Common myeloid progenitor, CD34-positive (primary cell): ENCODE measurements at regions not wholly inside any gene's neighbourhood (a gene's known extent, or its start where the extent isn't known, plus 50 kb on each side); places are given as distances from the start of the nearest gene placed in this dataset.

Experiments
- CTCF ChIA-PET: fragments of 350-600 bp; sonication (Branson Sonifier 250); formaldehyde crosslinking; loops from one replicate; lab custom pipeline; 2021; ENCODE audit warnings: antibody characterized with exemption; lab: Charles Lee
- POLR2A ChIA-PET: fragments of 350-600 bp; sonication (Branson Sonifier 250); formaldehyde crosslinking; loops from one replicate; lab custom pipeline; 2021; ENCODE audit warnings: antibody characterized with exemption; lab: Charles Lee
- DNase-seq, 3 donors: peaks; one replicate each; pipeline versions ENCODE4 v3.0.0 to v3.0.0-alpha.2; 2013
- H3K27ac ChIP-seq, 2 experiments: 1 replicate in 1 of 2; 2 replicates in 1 of 2; pipeline ENCODE4 v1.7.0; 2013; ENCODE audit warnings: inconsistent platforms in 2 of 2, low read length in 2 of 2, mild to moderate bottlenecking in 2 of 2, low read depth in 1 of 2, moderate library complexity in 1 of 2; ENCODE audit not compliant: severe bottlenecking in 2 of 2, insufficient read depth in 1 of 2, poor library complexity in 1 of 2
- H3K27me3 ChIP-seq, 5 experiments: replicated peaks in 2 of 5; 1 replicate in 3 of 5; 2 replicates in 2 of 5; pipeline versions ENCODE4 v1.6.1 to v1.7.0; 2013; ENCODE audit warnings: low read length in 4 of 5, mild to moderate bottlenecking in 2 of 5, moderate library complexity in 2 of 5, inconsistent platforms in 1 of 5; ENCODE audit not compliant: insufficient read depth in 5 of 5, control insufficient read depth in 4 of 5
- H3K36me3 ChIP-seq, 4 experiments: 1 replicate in 2 of 4; 2 replicates in 2 of 4; pipeline versions ENCODE4 v1.6.1 to v1.7.0; 2013; ENCODE audit warnings: low read length in 3 of 4, control low read depth in 1 of 4, mild to moderate bottlenecking in 1 of 4; ENCODE audit not compliant: control insufficient read depth in 4 of 4, insufficient read depth in 4 of 4
- H3K4me1 ChIP-seq, 4 experiments: 1 replicate in 3 of 4; 2 replicates in 1 of 4; pipeline versions ENCODE4 v1.6.1 to v1.7.1; 2013; ENCODE audit warnings: low read length in 3 of 4, mild to moderate bottlenecking in 3 of 4, control low read depth in 1 of 4, inconsistent platforms in 1 of 4, moderate library complexity in 1 of 4; ENCODE audit not compliant: control insufficient read depth in 4 of 4, insufficient read depth in 4 of 4; ENCODE audit errors: control extremely low read depth in 1 of 4
- H3K4me3 ChIP-seq, 7 experiments: 1 replicate in 4 of 7; 2 replicates in 3 of 7; pipeline versions ENCODE4 v1.5.1 to v1.7.0; 2013; ENCODE audit warnings: mild to moderate bottlenecking in 7 of 7, low read length in 6 of 7, moderate library complexity in 6 of 7, inconsistent platforms in 2 of 7, low read depth in 2 of 7, control low read depth in 1 of 7; ENCODE audit not compliant: insufficient read depth in 4 of 7, control insufficient read depth in 1 of 7; ENCODE audit errors: extremely low read depth in 1 of 7
- H3K9me3 ChIP-seq, 5 experiments: 1 replicate in 4 of 5; 2 replicates in 1 of 5; pipeline versions ENCODE4 v1.6.1 to v1.7.1; 2013; ENCODE audit warnings: low read length in 4 of 5, mild to moderate bottlenecking in 2 of 5, inconsistent platforms in 1 of 5, low read depth in 1 of 5, moderate library complexity in 1 of 5; ENCODE audit not compliant: control insufficient read depth in 4 of 5, insufficient read depth in 2 of 5; ENCODE audit errors: control extremely low read depth in 1 of 5
- WGBS: methylation state at CpG from one replicate; pipeline ENCODE4 v1.1.5; 2013; ENCODE audit not compliant: insufficient coverage; 5-methylcytosine and 5-hydroxymethylcytosine counted together

DNA sequence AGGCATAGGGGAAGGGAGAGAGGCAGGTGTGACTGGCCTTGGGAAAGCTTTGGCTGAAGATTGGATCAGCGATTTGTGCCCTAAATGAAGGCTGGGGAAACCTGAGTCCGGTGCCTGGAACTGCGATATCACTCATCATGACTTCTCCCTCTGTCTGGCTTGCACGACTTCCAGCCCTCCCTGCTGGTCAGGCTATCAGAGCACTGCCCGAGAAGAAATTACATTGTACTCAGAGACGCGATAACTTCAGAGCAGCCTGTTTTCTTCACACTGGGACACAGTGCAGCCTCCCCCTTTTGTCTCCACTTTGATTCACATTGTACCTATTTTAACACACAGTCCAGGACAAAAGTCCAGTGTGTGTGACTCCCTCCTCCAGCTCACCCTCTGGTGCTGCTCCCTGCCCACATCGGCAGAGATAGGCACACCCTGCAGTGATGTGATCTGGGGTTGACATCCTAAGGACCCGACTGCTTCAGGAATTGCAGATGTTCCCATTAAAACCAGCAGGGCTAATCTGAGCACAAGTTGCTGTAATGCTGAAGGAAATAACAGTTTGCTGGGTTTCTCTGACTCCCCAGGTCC is 62.1 kb upstream of the CADM1 start:
- ChIA-PET CTCF (no interaction called here), POLR2A (no interaction called here)
- no peak for DNase-seq
- no peaks in the 10 kb centered on the region for H3K9me3 ChIP-seq
- H3K27me3 ChIP-seq, result peaks cover 0 to 8% (median 3%) of the 10 kb centered on the region in 5 experiments
- no peaks in the 10 kb centered on the region for H3K36me3 ChIP-seq
- no peak overlapping the region for H3K27ac ChIP-seq
- WGBS, result 63% methylated on average over 9 of the region's 9 CpGs
- H3K4me1 ChIP-seq, result no peaks in the 10 kb centered on the region
- H3K4me3 ChIP-seq, result no peak overlapping the region

DNA sequence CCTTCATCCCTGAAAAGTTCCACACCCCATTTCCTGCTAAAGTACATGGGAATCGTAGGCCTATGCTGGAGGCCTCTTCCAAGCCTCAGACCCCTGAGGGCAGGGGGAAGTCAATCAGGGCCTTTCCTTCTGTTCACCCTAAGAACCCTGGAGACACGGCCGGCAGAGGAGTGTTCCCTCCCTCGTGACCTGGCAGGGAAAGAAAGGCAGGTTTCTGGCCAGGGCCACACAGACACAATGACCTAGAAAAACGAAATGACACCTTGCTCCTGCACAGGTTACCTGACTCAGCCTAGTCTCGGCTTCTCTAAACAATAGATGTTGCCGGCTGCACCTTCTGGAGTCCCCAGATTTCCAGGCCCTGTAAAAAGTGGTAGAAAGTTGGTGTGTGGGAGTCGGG is 60.6 kb upstream of the CADM1 start:
- H3K4me3 ChIP-seq, result no peak overlapping the region
- DNase-seq, result no peak
- H3K36me3 ChIP-seq, result no peaks in the 10 kb centered on the region
- WGBS, result 81% methylated on average over 7 of the region's 8 CpGs
- CTCF ChIA-PET, result interaction anchor here (0.7 kb wide), 1 partner anchor 104 kb away, joined by 3 read pairs; no protein-coding TSS in a partner anchor
- peaks cover 0 to 8% (median 3%) of the 10 kb centered on the region in 5 experiments for H3K27me3 ChIP-seq
- H3K27ac ChIP-seq, result no peak overlapping the region
- H3K4me1 ChIP-seq, result no peaks in the 10 kb centered on the region
- no peaks in the 10 kb centered on the region for H3K9me3 ChIP-seq
- POLR2A ChIA-PET, result no interaction called here

GRCh38 chr11:115561116-115561515 is 56.9 kb upstream of the CADM1 start:
- Histone ChIP-seq H3K27me3 (peaks cover 0 to 2% (median 0%) of the 10 kb centered on the region in 5 experiments), H3K27ac (no peak overlapping the region), H3K4me3 (no peak overlapping the region), H3K4me1 (no peaks in the 10 kb centered on the region), H3K36me3 (no peaks in the 10 kb centered on the region), H3K9me3 (no peaks in the 10 kb centered on the region)
- POLR2A ChIA-PET, result no interaction called here
- WGBS, result 63% methylated on average over 2 of the region's 2 CpGs
- CTCF ChIA-PET, result no interaction called here
- no peak for DNase-seq

- Histone ChIP-seq H3K4me1 (no peaks in the 10 kb centered on the region), H3K36me3 (no peaks in the 10 kb centered on the region), H3K27ac (no peak overlapping the region), H3K9me3 (no peaks in the 10 kb centered on the region), H3K27me3 (peaks cover 0 to 1% (median 0%) of the 10 kb centered on the region in 5 experiments), H3K4me3 (no peak overlapping the region)
- ChIA-PET CTCF (no interaction called here), POLR2A (no interaction called here)
- 0% methylated on average over 1 of the region's 1 CpG for WGBS
- no peak for DNase-seq
Observed at GRCh38 chr11:115558635-115559034, 54.4 kb upstream of the CADM1 start.

DNA sequence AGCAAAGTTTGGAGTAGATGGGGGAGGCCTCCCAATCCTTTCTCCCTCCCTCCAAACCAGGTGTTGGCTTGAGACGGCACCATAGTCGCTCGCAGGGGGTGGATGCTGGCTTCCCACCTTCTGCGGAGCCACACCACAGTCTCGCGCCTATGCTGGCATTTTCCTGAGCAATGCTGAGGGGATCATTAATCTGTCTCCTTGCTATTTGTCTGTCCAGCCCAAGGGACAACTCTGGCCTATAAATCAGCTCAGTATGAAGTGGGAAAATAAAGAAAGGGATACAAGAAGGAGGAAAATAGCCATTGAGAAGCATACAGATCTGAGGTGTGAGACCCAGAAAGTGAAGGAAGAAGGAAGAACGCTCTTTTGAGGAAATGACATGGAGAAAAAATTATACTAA is 53.5 kb upstream of the CADM1 start:
- no peak overlapping the region for H3K4me3 ChIP-seq
- H3K27me3 ChIP-seq, result peaks cover 0 to 1% (median 0%) of the 10 kb centered on the region in 5 experiments
- WGBS, result 81% methylated on average over 7 of the region's 7 CpGs
- H3K9me3 ChIP-seq, result no peaks in the 10 kb centered on the region
- DNase-seq, result no peak
- no peaks in the 10 kb centered on the region for H3K36me3 ChIP-seq
- ChIA-PET POLR2A (no interaction called here), CTCF (no interaction called here)
- no peak overlapping the region for H3K27ac ChIP-seq
- no peaks in the 10 kb centered on the region for H3K4me1 ChIP-seq

DNA sequence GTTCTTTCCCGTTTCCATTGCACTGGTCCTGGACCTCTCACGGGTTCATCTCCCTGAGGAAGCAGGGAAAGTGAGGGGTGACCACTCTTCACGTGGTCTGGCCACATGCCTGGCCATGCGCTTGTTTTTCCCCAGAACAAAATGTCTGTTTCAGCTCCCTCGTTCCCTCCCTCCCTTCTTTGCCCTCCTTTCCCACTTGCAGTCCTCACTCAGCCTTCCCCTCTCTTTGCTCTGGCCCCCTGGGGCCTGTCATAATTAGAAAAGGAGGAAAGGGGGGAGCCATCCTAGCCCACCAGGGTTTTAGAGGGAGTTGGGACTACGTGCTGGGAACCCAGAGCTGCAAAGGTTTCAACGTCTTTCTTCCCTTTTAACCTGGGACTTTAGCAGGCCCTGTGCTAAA is 52.8 kb upstream of the CADM1 start:
- no peak for DNase-seq
- WGBS, result 82% methylated on average over 7 of the region's 7 CpGs
- ChIA-PET CTCF (no interaction called here), POLR2A (no interaction called here)
- Histone ChIP-seq H3K4me3 (no peak overlapping the region), H3K27me3 (peaks cover 0 to 1% (median 0%) of the 10 kb centered on the region in 5 experiments), H3K4me1 (no peaks in the 10 kb centered on the region), H3K9me3 (no peaks in the 10 kb centered on the region), H3K36me3 (no peaks in the 10 kb centered on the region), H3K27ac (no peak overlapping the region)

DNA sequence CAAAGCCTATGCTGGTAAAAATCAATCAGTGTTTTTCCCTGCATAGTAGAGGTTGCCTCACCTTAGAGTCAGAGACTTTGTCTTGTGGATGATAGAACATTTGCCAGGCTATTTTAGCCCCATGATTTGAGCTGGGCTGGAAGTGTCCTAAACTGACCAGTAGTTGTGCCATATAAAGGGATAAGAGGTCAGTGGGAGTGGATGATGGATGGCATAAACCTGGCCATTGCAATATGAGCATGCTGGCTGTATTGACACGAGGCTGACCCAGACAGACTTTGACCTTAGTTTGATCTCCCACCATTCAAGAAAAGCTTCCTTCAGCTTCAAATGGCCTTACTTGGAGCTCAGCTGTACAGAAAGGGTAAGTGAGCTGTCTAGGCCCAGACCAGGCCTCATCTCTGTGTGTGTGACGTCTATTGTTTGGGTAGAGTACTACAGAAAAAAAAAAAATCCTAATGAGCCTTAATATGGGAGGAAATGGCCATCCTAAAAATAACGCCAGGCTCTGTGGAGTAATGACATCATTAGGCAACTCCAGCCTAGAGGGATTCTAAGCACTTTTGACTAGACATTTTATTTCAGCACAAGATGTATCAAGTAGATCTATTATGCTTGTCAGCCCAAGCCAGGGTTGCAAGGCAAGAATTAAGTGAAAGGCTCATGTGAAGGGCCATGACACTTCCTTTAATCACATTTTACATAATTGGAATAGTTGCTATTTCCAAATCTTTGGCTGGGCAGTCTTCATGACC is 51.3 kb upstream of the CADM1 start:
- CTCF ChIA-PET, result interaction anchor here (0.6 kb wide), 1 partner anchor 148 kb away, joined by 3 read pairs; no protein-coding TSS in a partner anchor
- no peak for DNase-seq
- Histone ChIP-seq H3K27me3 (peaks cover 0 to 1% (median 0%) of the 10 kb centered on the region in 5 experiments), H3K36me3 (no peaks in the 10 kb centered on the region), H3K4me3 (no peak overlapping the region), H3K27ac (no peak overlapping the region), H3K9me3 (no peaks in the 10 kb centered on the region), H3K4me1 (no peaks in the 10 kb centered on the region)
- WGBS, result 100% methylated on average over 2 of the region's 3 CpGs
- POLR2A ChIA-PET, result no interaction called here
